Epithelial cell of esophagus (primary cell): ENCODE measurements at regions not wholly inside any gene's neighbourhood (a gene's known extent, or its start where the extent isn't known, plus 50 kb on each side); places are given as distances from the start of the nearest gene placed in this dataset.
"Not testable (repeated sequence)": the region's sequence is repeated elsewhere in the genome, so short reads cannot be mapped to it uniquely, and the experiment has no call there.

Experiments
- DNase-seq: peaks from one replicate; pipeline ENCODE4 v3.0.0; 2010; ENCODE audit warnings: low read depth
- H3K4me3 ChIP-seq: 2 replicates; pipeline ENCODE4 v1.5.1; 2011; ENCODE audit warnings: mild to moderate bottlenecking, low read length, control low read depth
- CTCF ChIP-seq: IDR thresholded peaks from 2 replicates; pipeline ENCODE4 v1.5.1; 2011; ENCODE audit warnings: low read depth, mild to moderate bottlenecking, low read length, control low read depth, inconsistent platforms; ENCODE audit not compliant: insufficient read depth; ENCODE audit errors: missing control alignments

GRCh38 chr1:61028136-61028535, 54.2 kb upstream of the NFIA start:
- TF ChIP-seq CTCF = no peak
- DNase-seq = no peak
- no peak overlapping the region for H3K4me3 ChIP-seq

GRCh38 chr1:61018068-61018467, 64.3 kb upstream of the NFIA start:
- DNase-seq, H3K4me3 ChIP-seq: not testable (repeated sequence)

GRCh38 chr1:61017651-61018050, 64.7 kb upstream of the NFIA start:
- H3K4me3 ChIP-seq = no peak overlapping the region
- no peak for TF ChIP-seq CTCF
- DNase-seq = no peak

GRCh38 chr1:61013946-61014667, 68.3 kb upstream of the NFIA start:
- DNase-seq = no peak
- TF ChIP-seq CTCF = no peak
- no peak overlapping the region for H3K4me3 ChIP-seq

- no peak overlapping the region for H3K4me3 ChIP-seq
- no peak for TF ChIP-seq CTCF
- no peak for DNase-seq
These were observed 69.0 kb upstream of the NFIA start for GRCh38 chr1:61013189-61013945.

GRCh38 chr1:61012341-61012761, 70.0 kb upstream of the NFIA start:
- no peak overlapping the region for H3K4me3 ChIP-seq
- no peak for TF ChIP-seq CTCF
- no peak for DNase-seq

GRCh38 chr1:61011561-61012263, 70.6 kb upstream of the NFIA start:
- H3K4me3 ChIP-seq = no peak overlapping the region
- no peak for DNase-seq
- no peak for TF ChIP-seq CTCF
